ENCODE measurements at regions not wholly inside any gene's neighbourhood (a gene's known extent, or its start where the extent isn't known, plus 50 kb on each side); places are given as distances from the start of the nearest gene placed in this dataset.

GRCh38 chr14:101004176-101004575, 100.7 kb upstream of the RTL1 start:
- DNase-seq (ENCODE audit: low spot score) = no peak

- DNase-seq (ENCODE audit: low spot score) = no peak
These were observed 101.4 kb upstream of the RTL1 start for GRCh38 chr14:101004954-101005353.

- DNase-seq (ENCODE audit: low spot score) = no peak
These were observed 101.9 kb upstream of the RTL1 start for GRCh38 chr14:101005447-101005846.

GRCh38 chr14:101006008-101006407, 102.5 kb upstream of the RTL1 start:
- no peak for DNase-seq (ENCODE audit: low spot score)

GRCh38 chr14:101007004-101007614, 103.6 kb upstream of the RTL1 start:
- DNase-seq (ENCODE audit: low spot score) = no peak

- no peak for DNase-seq (ENCODE audit: low spot score)
These were observed 104.2 kb upstream of the RTL1 start for GRCh38 chr14:101007765-101008164.

GRCh38 chr14:101008196-101008595, 104.7 kb upstream of the RTL1 start:
- no peak for DNase-seq (ENCODE audit: low spot score)

- DNase-seq (ENCODE audit: low spot score) = no peak
These were observed 105.3 kb upstream of the RTL1 start for GRCh38 chr14:101008631-101009336.

- no peak for DNase-seq (ENCODE audit: low spot score)
These were observed 106.0 kb upstream of the RTL1 start for GRCh38 chr14:101009531-101009930.

- DNase-seq (ENCODE audit: low spot score) = no peak
These were observed 106.8 kb upstream of the RTL1 start for GRCh38 chr14:101010293-101010692.

- DNase-seq (ENCODE audit: low spot score) = no peak
These were observed 107.3 kb upstream of the RTL1 start for GRCh38 chr14:101010835-101011234.

GRCh38 chr14:101017209-101017608, 113.7 kb upstream of the RTL1 start:
- DNase-seq (ENCODE audit: low spot score) = no peak

GRCh38 chr14:101017806-101018560, 114.5 kb upstream of the RTL1 start:
- no peak for DNase-seq (ENCODE audit: low spot score)

- DNase-seq (ENCODE audit: low spot score) = no peak
These were observed 115.2 kb upstream of the RTL1 start for GRCh38 chr14:101018561-101019290.

- DNase-seq (ENCODE audit: low spot score) = no peak
These were observed 116.0 kb upstream of the RTL1 start for GRCh38 chr14:101019541-101019940.

- DNase-seq (ENCODE audit: low spot score) = no peak
These were observed 116.6 kb upstream of the RTL1 start for GRCh38 chr14:101019990-101020710.

GRCh38 chr14:101020834-101021370, 117.4 kb upstream of the RTL1 start:
- no peak for DNase-seq (ENCODE audit: low spot score)

GRCh38 chr14:101022121-101022520, 118.6 kb upstream of the RTL1 start:
- no peak for DNase-seq (ENCODE audit: low spot score)

- DNase-seq (ENCODE audit: low spot score) = no peak
These were observed 119.5 kb upstream of the RTL1 start for GRCh38 chr14:101022916-101023435.

- DNase-seq (ENCODE audit: low spot score) = no peak
These were observed 121.2 kb upstream of the RTL1 start for GRCh38 chr14:101024686-101025085.

- no peak for DNase-seq (ENCODE audit: low spot score)
These were observed 121.6 kb upstream of the RTL1 start for GRCh38 chr14:101025131-101025530.
